ENCODE measurements at regions not wholly inside any gene's neighbourhood (a gene's known extent, or its start where the extent isn't known, plus 50 kb on each side); places are given as distances from the start of the nearest gene placed in this dataset.

DNA sequence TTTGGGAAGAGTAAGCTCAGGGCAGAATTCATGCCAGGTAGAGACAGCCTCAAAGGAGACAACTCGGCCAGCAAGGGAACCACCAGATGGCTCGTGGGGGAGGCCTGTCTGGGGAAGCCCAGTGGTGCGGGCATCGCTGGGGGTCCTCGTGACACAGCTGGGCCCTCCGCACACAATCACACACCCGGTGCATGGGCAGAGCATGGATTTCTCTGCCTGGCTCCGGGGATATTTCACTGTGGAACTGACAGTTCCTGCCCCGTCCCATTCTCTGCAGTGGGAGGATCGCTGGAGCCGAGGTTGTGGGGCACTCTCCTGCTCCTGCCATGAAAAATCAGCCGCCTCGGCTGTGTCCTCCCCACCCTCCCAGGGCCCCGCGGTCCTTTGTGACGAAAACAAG, 108.0 kb downstream of the CRYAA start:
- Histone ChIP-seq H2AFZ (peak overlapping the region; percentile 93; the same call in 1 of the 2 replicates), H3K4me1 (ENCODE audit: insufficient read depth) (0 out of 2 replicates have a peak, but pooled peaks cover 8% of the 10 kb centered on the region), H3F3A (replicated peaks; ENCODE audit: low read depth) (no peaks in the 10 kb centered on the region), H3K79me2 (replicated peaks; ENCODE audit: insufficient read depth) (no peaks in the 10 kb centered on the region), H3K4me3 (no peak overlapping the region), H3K27ac (ENCODE audit: low read depth) (no peak overlapping the region), H3K36me3 (ENCODE audit: insufficient read depth) (no peaks in the 10 kb centered on the region), H4K20me1 (replicated peaks; ENCODE audit: insufficient read depth) (no peaks in the 10 kb centered on the region), H3K27me3 (ENCODE audit: insufficient read depth) (no peaks in the 10 kb centered on the region), H3K4me2 (no peak overlapping the region), H3K9me2 (ENCODE audit: insufficient read depth) (no peaks in the 10 kb centered on the region)
- TF ChIP-seq EZH2phosphoT487 (IDR thresholded peaks at IDR 0.05; ENCODE audit: unreplicated experiment): no peak
- TF ChIP-seq, protein P1, sequence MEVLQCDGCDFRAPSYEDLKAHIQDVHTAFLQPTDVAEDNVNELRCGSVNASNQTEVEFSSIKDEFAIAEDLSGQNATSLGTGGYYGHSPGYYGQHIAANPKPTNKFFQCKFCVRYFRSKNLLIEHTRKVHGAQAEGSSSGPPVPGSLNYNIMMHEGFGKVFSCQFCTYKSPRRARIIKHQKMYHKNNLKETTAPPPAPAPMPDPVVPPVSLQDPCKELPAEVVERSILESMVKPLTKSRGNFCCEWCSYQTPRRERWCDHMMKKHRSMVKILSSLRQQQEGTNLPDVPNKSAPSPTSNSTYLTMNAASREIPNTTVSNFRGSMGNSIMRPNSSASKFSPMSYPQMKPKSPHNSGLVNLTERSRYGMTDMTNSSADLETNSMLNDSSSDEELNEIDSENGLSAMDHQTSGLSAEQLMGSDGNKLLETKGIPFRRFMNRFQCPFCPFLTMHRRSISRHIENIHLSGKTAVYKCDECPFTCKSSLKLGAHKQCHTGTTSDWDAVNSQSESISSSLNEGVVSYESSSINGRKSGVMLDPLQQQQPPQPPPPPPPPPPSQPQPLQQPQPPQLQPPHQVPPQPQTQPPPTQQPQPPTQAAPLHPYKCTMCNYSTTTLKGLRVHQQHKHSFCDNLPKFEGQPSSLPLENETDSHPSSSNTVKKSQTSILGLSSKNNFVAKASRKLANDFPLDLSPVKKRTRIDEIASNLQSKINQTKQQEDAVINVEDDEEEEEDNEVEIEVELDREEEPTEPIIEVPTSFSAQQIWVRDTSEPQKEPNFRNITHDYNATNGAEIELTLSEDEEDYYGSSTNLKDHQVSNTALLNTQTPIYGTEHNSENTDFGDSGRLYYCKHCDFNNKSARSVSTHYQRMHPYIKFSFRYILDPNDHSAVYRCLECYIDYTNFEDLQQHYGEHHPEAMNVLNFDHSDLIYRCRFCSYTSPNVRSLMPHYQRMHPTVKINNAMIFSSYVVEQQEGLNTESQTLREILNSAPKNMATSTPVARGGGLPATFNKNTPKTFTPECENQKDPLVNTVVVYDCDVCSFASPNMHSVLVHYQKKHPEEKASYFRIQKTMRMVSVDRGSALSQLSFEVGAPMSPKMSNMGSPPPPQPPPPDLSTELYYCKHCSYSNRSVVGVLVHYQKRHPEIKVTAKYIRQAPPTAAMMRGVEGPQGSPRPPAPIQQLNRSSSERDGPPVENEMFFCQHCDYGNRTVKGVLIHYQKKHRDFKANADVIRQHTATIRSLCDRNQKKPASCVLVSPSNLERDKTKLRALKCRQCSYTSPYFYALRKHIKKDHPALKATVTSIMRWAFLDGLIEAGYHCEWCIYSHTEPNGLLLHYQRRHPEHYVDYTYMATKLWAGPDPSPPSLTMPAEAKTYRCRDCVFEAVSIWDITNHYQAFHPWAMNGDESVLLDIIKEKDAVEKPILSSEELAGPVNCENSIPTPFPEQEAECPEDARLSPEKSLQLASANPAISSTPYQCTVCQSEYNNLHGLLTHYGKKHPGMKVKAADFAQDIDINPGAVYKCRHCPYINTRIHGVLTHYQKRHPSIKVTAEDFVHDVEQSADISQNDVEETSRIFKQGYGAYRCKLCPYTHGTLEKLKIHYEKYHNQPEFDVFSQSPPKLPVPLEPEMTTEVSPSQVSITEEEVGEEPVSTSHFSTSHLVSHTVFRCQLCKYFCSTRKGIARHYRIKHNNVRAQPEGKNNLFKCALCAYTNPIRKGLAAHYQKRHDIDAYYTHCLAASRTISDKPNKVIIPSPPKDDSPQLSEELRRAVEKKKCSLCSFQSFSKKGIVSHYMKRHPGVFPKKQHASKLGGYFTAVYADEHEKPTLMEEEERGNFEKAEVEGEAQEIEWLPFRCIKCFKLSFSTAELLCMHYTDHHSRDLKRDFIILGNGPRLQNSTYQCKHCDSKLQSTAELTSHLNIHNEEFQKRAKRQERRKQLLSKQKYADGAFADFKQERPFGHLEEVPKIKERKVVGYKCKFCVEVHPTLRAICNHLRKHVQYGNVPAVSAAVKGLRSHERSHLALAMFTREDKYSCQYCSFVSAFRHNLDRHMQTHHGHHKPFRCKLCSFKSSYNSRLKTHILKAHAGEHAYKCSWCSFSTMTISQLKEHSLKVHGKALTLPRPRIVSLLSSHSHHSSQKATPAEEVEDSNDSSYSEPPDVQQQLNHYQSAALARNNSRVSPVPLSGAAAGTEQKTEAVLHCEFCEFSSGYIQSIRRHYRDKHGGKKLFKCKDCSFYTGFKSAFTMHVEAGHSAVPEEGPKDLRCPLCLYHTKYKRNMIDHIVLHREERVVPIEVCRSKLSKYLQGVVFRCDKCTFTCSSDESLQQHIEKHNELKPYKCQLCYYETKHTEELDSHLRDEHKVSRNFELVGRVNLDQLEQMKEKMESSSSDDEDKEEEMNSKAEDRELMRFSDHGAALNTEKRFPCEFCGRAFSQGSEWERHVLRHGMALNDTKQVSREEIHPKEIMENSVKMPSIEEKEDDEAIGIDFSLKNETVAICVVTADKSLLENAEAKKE (CRISPR knock-in tag; IDR thresholded peaks at IDR 0.05): no peak
- TF ChIP-seq NANOG (IDR thresholded peaks at IDR 0.05; ENCODE audit: borderline replicate concordance): no peak
- TF ChIP-seq, protein P2, sequence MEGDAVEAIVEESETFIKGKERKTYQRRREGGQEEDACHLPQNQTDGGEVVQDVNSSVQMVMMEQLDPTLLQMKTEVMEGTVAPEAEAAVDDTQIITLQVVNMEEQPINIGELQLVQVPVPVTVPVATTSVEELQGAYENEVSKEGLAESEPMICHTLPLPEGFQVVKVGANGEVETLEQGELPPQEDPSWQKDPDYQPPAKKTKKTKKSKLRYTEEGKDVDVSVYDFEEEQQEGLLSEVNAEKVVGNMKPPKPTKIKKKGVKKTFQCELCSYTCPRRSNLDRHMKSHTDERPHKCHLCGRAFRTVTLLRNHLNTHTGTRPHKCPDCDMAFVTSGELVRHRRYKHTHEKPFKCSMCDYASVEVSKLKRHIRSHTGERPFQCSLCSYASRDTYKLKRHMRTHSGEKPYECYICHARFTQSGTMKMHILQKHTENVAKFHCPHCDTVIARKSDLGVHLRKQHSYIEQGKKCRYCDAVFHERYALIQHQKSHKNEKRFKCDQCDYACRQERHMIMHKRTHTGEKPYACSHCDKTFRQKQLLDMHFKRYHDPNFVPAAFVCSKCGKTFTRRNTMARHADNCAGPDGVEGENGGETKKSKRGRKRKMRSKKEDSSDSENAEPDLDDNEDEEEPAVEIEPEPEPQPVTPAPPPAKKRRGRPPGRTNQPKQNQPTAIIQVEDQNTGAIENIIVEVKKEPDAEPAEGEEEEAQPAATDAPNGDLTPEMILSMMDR (conservative IDR thresholded peaks at IDR 0.05; ENCODE audit: low read depth in 2 of 2): no peak
- no peak for TF ChIP-seq ZNF114 (CRISPR knock-in tag; IDR thresholded peaks at IDR 0.05)
- no peak for TF ChIP-seq ZNF331 (CRISPR knock-in tag; IDR thresholded peaks at IDR 0.05; ENCODE audit: low read depth)
- no peak for TF ChIP-seq POLR2AphosphoS5 (IDR thresholded peaks at IDR 0.05; ENCODE audit: low read depth)
- TF ChIP-seq, protein P3, sequence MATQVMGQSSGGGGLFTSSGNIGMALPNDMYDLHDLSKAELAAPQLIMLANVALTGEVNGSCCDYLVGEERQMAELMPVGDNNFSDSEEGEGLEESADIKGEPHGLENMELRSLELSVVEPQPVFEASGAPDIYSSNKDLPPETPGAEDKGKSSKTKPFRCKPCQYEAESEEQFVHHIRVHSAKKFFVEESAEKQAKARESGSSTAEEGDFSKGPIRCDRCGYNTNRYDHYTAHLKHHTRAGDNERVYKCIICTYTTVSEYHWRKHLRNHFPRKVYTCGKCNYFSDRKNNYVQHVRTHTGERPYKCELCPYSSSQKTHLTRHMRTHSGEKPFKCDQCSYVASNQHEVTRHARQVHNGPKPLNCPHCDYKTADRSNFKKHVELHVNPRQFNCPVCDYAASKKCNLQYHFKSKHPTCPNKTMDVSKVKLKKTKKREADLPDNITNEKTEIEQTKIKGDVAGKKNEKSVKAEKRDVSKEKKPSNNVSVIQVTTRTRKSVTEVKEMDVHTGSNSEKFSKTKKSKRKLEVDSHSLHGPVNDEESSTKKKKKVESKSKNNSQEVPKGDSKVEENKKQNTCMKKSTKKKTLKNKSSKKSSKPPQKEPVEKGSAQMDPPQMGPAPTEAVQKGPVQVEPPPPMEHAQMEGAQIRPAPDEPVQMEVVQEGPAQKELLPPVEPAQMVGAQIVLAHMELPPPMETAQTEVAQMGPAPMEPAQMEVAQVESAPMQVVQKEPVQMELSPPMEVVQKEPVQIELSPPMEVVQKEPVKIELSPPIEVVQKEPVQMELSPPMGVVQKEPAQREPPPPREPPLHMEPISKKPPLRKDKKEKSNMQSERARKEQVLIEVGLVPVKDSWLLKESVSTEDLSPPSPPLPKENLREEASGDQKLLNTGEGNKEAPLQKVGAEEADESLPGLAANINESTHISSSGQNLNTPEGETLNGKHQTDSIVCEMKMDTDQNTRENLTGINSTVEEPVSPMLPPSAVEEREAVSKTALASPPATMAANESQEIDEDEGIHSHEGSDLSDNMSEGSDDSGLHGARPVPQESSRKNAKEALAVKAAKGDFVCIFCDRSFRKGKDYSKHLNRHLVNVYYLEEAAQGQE (IDR thresholded peaks at IDR 0.05; ENCODE audit: unreplicated experiment): no peak
- TF ChIP-seq, protein P4, sequence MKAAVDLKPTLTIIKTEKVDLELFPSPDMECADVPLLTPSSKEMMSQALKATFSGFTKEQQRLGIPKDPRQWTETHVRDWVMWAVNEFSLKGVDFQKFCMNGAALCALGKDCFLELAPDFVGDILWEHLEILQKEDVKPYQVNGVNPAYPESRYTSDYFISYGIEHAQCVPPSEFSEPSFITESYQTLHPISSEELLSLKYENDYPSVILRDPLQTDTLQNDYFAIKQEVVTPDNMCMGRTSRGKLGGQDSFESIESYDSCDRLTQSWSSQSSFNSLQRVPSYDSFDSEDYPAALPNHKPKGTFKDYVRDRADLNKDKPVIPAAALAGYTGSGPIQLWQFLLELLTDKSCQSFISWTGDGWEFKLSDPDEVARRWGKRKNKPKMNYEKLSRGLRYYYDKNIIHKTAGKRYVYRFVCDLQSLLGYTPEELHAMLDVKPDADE (IDR thresholded peaks at IDR 0.05): no peak
- TF ChIP-seq STAT1 (IDR thresholded peaks at IDR 0.05; ENCODE audit: unreplicated experiment): no peak
- no peak for TF ChIP-seq EZH2 (IDR thresholded peaks at IDR 0.05; ENCODE audit: low read depth, unreplicated experiment)
- TF ChIP-seq CREB1 (CRISPR knock-in tag; IDR thresholded peaks at IDR 0.05; ENCODE audit: low read depth): no peak
- TF ChIP-seq JUNB (IDR thresholded peaks at IDR 0.05; ENCODE audit: unreplicated experiment): no peak
- H3K4me1 Mint-ChIP-seq: peaks cover 28% of the 10 kb centered on the region
- ATAC-seq: peak; percentile 10; the same call in 1 of the 3 replicates
- no peak overlapping the region; the same call in 2 of the 3 replicates for H3K4me3 Mint-ChIP-seq
- no peaks in the 10 kb centered on the region for H3K9me3 Mint-ChIP-seq
- no peak overlapping the region for H3K27ac Mint-ChIP-seq
- peaks cover 24% of the 10 kb centered on the region for H3K27me3 Mint-ChIP-seq (ENCODE audit: insufficient read depth, low read depth, poor library complexity)
- DNase-seq (ENCODE audit: low spot score): no peak
- H3K36me3 Mint-ChIP-seq (ENCODE audit: low read depth): no peaks in the 10 kb centered on the region

Measured in GM23338 (cell line).